Neuronal stem cell (in vitro differentiated cells): ENCODE measurements at regions not wholly inside any gene's neighbourhood (a gene's known extent, or its start where the extent isn't known, plus 50 kb on each side); places are given as distances from the start of the nearest gene placed in this dataset.

Experiments
- DNase-seq: peaks from one replicate; pipeline ENCODE4 v3.0.0-alpha.2; 2013; ENCODE audit warnings: low spot score
- H2AFZ ChIP-seq: one replicate; pipeline ENCODE4 v1.6.1; 2013; ENCODE audit warnings: mild to moderate bottlenecking, low read length, inconsistent platforms
- H2AK5ac ChIP-seq: 2 replicates; pipeline ENCODE4 v1.6.1; 2013; ENCODE audit warnings: low read depth, mild to moderate bottlenecking, inconsistent platforms, low read length, moderate library complexity, mixed read lengths
- H2BK120ac ChIP-seq: 2 replicates; pipeline ENCODE4 v1.6.1; 2013; ENCODE audit warnings: low read depth, mild to moderate bottlenecking, inconsistent platforms, low read length, moderate library complexity, mixed read lengths
- H2BK12ac ChIP-seq: one replicate; pipeline ENCODE4 v1.6.1; 2013; ENCODE audit warnings: low read length, inconsistent platforms
- H2BK15ac ChIP-seq: 2 replicates; pipeline ENCODE4 v1.6.1; 2013; ENCODE audit warnings: mild to moderate bottlenecking, low read length, inconsistent platforms, mixed read lengths
- H2BK5ac ChIP-seq: one replicate; pipeline ENCODE4 v1.6.1; 2013; ENCODE audit warnings: inconsistent platforms, mild to moderate bottlenecking, low read length, moderate library complexity
- H3K14ac ChIP-seq: one replicate; pipeline ENCODE4 v1.6.1; 2013; ENCODE audit warnings: low read length, inconsistent platforms
- H3K18ac ChIP-seq: 2 replicates; pipeline ENCODE4 v1.6.1; 2013; ENCODE audit warnings: low read length, inconsistent platforms
- H3K23ac ChIP-seq: 2 replicates; pipeline ENCODE4 v1.6.1; 2013; ENCODE audit warnings: low read depth, mild to moderate bottlenecking, mixed read lengths, low read length, inconsistent platforms; ENCODE audit not compliant: poor library complexity
- H3K27ac ChIP-seq: replicated peaks from 3 replicates; pipeline ENCODE4 v1.5.1; 2013; ENCODE audit warnings: low read length, inconsistent platforms
- H3K27me3 ChIP-seq, 3 experiments: 2 replicates each; pipeline ENCODE4 v1.6.1; 2013; ENCODE audit warnings: low read length in 3 of 3, mild to moderate bottlenecking in 2 of 3, inconsistent platforms in 1 of 3, low read depth in 1 of 3, mixed read lengths in 1 of 3, moderate library complexity in 1 of 3; ENCODE audit not compliant: control insufficient read depth in 3 of 3, insufficient read depth in 3 of 3
- H3K36me3 ChIP-seq, 2 donors: replicated peaks in 1 of 2; 2 replicates each; pipeline ENCODE4 v1.6.1; 2013; ENCODE audit warnings: low read length in 2 of 2; ENCODE audit not compliant: control insufficient read depth in 2 of 2, insufficient read depth in 2 of 2
- H3K4ac ChIP-seq: 2 replicates; pipeline ENCODE4 v1.6.1; 2013; ENCODE audit warnings: inconsistent platforms, mild to moderate bottlenecking, low read length, moderate library complexity
- H3K4me1 ChIP-seq, 2 donors: 1 replicate in 1 of 2; 2 replicates in 1 of 2; pipeline ENCODE4 v1.6.1; 2013; ENCODE audit warnings: low read length in 2 of 2, low read depth in 1 of 2; ENCODE audit not compliant: control insufficient read depth in 2 of 2, insufficient read depth in 1 of 2
- H3K4me2 ChIP-seq: one replicate; pipeline ENCODE4 v1.6.1; 2013; ENCODE audit warnings: mild to moderate bottlenecking, low read length, inconsistent platforms; ENCODE audit not compliant: insufficient read depth, poor library complexity, severe bottlenecking
- H3K4me3 ChIP-seq, 2 donors: 2 replicates each; pipeline ENCODE4 v1.5.1; 2013; ENCODE audit warnings: low read length in 2 of 2, mild to moderate bottlenecking in 2 of 2, inconsistent platforms in 1 of 2, moderate library complexity in 1 of 2
- H3K79me1 ChIP-seq: one replicate; pipeline ENCODE4 v1.6.1; 2013; ENCODE audit warnings: low read depth, mild to moderate bottlenecking, inconsistent platforms, low read length, moderate library complexity
- H3K9ac ChIP-seq: one replicate; pipeline ENCODE4 v1.6.1; 2013; ENCODE audit warnings: mild to moderate bottlenecking, low read depth, low read length, inconsistent platforms; ENCODE audit not compliant: poor library complexity
- H3K9me3 ChIP-seq, 2 donors: replicated peaks in 1 of 2; 2 replicates each; pipeline versions ENCODE3 to v1.6.1; 2013; ENCODE audit warnings: low read length in 2 of 2, mild to moderate bottlenecking in 2 of 2, inconsistent platforms in 1 of 2, low read depth in 1 of 2, mixed read lengths in 1 of 2, moderate library complexity in 1 of 2; ENCODE audit not compliant: control insufficient read depth in 2 of 2, insufficient read depth in 1 of 2
- H4K8ac ChIP-seq: one replicate; pipeline ENCODE4 v1.6.1; 2013; ENCODE audit warnings: low read depth, mild to moderate bottlenecking, inconsistent platforms, low read length, moderate library complexity
- H4K91ac ChIP-seq: one replicate; pipeline ENCODE4 v1.6.1; 2013; ENCODE audit warnings: low read length, low read depth, mild to moderate bottlenecking, inconsistent platforms; ENCODE audit not compliant: poor library complexity
- WGBS, 2 donors: extraction: QIAGEN DNeasy Blood & Tissue Kit; methylation state at CpG; one replicate each; pipeline ENCODE4 v1.1.7; 2013; ENCODE audit warnings: missing lambda C conversion rate in 2 of 2, mixed read lengths in 1 of 2; ENCODE audit not compliant: insufficient read length in 2 of 2, insufficient replicate concordance in 1 of 2; ENCODE audit errors: extremely low coverage in 2 of 2; 5-methylcytosine and 5-hydroxymethylcytosine counted together

DNA sequence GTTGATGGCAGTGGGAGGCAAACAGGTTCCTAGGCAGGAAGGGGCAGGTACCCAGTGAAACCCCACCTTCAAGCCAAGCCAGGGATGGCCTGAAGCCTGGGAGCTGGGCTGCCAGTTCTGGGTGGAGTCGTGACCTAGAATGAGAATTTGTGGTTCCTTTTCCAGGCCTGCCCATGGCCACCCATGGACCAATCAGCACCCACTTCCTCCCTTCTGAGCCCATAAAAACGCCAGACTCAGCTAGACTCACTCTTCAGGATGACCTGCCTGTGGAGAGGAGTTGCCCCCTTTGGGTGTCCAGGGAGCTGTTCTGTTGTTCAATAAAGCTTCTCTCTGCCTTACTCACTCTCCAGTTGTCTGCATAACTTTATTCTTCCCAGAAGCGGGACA lies 144.0 kb upstream of the MRPS30 start:
- Histone ChIP-seq H2BK12ac (no peak overlapping the region), H3K23ac (no peak overlapping the region), H2AFZ (no peak overlapping the region), H4K8ac (no peak overlapping the region), H2BK5ac (no peak overlapping the region), H3K27ac (no peak overlapping the region), H3K9ac (no peak overlapping the region), H3K14ac (peak overlapping the region; percentile 42), H3K79me1 (no peaks in the 10 kb centered on the region), H2BK15ac (no peak overlapping the region), H3K4me3 (no peak overlapping the region), H3K4me1 (peaks cover 2 to 8% of the 10 kb centered on the region in 2 donors), H2AK5ac (peak overlapping the region; percentile 8), H2BK120ac (no peak overlapping the region), H3K9me3 (peaks cover 0 to 6% of the 10 kb centered on the region in 2 donors), H4K91ac (no peak overlapping the region), H3K4ac (no peak overlapping the region), H3K4me2 (no peak overlapping the region), H3K27me3 (no peaks in the 10 kb centered on the region), H3K18ac (no peak overlapping the region), H3K36me3 (no peaks in the 10 kb centered on the region)
- no CpG with 5 or more reads among the region's 3 CpGs for WGBS, 2 donors
- no peak for DNase-seq

DNA sequence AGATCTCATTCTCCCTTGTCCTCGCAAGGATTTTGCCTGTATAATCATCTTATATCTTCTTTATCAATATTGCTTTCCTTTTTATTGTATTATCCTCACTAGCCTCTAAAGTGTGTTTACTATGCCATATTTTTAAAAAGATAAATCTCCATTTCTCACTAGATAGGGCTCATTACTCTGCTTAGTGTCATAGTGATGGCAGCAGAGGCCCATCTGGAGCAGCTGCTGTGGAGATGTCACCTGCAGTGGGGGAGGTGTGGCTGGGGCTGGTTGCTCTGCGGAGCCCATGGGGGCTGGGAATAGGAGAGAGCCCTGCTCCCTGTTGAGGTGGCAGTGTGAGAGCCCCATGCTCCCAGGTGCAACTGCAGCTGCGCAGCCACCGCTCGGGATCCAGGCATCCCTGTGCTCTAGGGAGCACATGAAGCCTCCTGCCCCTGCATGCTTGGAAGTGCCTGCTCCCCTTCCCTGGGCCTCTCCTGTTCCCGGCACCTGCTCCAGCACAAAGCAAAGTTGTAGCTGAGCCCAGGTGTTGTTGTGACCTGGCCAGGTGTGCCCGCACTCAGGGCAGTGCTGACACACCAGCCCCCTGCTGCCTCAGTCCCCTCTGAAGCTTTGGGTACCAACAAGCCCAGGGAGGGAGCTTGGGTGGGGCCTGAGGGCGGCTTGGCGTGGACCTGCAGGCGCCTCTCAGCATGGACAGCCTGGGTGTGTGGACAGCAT lies 144.6 kb upstream of the MRPS30 start:
- H3K18ac ChIP-seq: peak overlapping the region; percentile 83
- H3K9ac ChIP-seq: no peak overlapping the region
- H2BK5ac ChIP-seq: no peak overlapping the region
- DNase-seq: no peak
- H4K91ac ChIP-seq: no peak overlapping the region
- peak overlapping the region; percentile 8 for H2AK5ac ChIP-seq
- H2BK120ac ChIP-seq: no peak overlapping the region
- no peaks in the 10 kb centered on the region for H3K36me3 ChIP-seq
- H3K79me1 ChIP-seq: no peaks in the 10 kb centered on the region
- no peak overlapping the region for H3K4ac ChIP-seq
- no peak overlapping the region for H2BK12ac ChIP-seq
- peaks cover 2 to 11% of the 10 kb centered on the region in 2 donors for H3K4me1 ChIP-seq
- H3K14ac ChIP-seq: peak overlapping the region; percentile 42
- WGBS, 2 donors: no CpG with 5 or more reads among the region's 10 CpGs
- H3K27ac ChIP-seq: no peak overlapping the region
- no peak overlapping the region for H3K4me2 ChIP-seq
- no peak overlapping the region for H3K23ac ChIP-seq
- no peak overlapping the region for H4K8ac ChIP-seq
- no peak overlapping the region for H2AFZ ChIP-seq
- H3K4me3 ChIP-seq: no peak overlapping the region
- no peak overlapping the region for H2BK15ac ChIP-seq
- no peaks in the 10 kb centered on the region for H3K27me3 ChIP-seq
- peaks cover 0 to 6% of the 10 kb centered on the region in 2 donors for H3K9me3 ChIP-seq

GRCh38 chr5:44661851-44662250 lies 146.9 kb upstream of the MRPS30 start:
- H2AFZ ChIP-seq: no peak overlapping the region
- H3K9ac ChIP-seq: no peak overlapping the region
- no peak overlapping the region for H3K14ac ChIP-seq
- H3K4me2 ChIP-seq: no peak overlapping the region
- no peak overlapping the region for H3K23ac ChIP-seq
- no peaks in the 10 kb centered on the region for H3K79me1 ChIP-seq
- H3K4ac ChIP-seq: no peak overlapping the region
- no peaks in the 10 kb centered on the region for H3K36me3 ChIP-seq
- H3K27ac ChIP-seq: no peak overlapping the region
- H3K4me3 ChIP-seq: no peak overlapping the region
- H4K91ac ChIP-seq: no peak overlapping the region
- H3K9me3 ChIP-seq: peaks cover 2 to 19% of the 10 kb centered on the region in 2 donors
- WGBS, 2 donors: no CpG with 5 or more reads among the region's 1 CpG
- no peak overlapping the region for H2BK12ac ChIP-seq
- H2BK120ac ChIP-seq: no peak overlapping the region
- H4K8ac ChIP-seq: no peak overlapping the region
- no peak overlapping the region for H2AK5ac ChIP-seq
- H2BK5ac ChIP-seq: no peak overlapping the region
- H3K27me3 ChIP-seq: no peaks in the 10 kb centered on the region
- no peak overlapping the region for H3K18ac ChIP-seq
- no peak overlapping the region for H2BK15ac ChIP-seq
- DNase-seq: no peak
- H3K4me1 ChIP-seq: peaks cover 2 to 17% of the 10 kb centered on the region in 2 donors

DNA sequence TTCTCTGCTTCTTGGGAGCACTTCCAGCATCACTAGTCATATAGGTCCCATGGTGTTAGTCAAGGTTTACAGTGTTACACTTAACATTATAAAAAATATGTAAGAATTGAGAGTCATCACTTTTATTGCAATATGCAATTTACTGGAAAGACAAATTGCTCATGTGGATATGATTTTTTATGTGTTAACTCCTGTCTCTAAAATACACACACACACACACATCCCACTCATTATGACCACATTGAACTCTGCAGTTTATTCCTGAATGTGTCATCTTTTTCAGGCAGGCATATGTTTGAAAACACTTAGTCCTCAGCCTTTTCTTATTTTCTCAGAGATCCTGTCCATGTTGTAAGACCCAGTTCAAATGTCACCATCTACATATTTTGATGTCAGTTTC lies 148.5 kb upstream of the MRPS30 start:
- no peak overlapping the region for H3K4me3 ChIP-seq
- DNase-seq: no peak

More for the DNA sequence above, 148.5 kb upstream of the MRPS30 start:
- Histone ChIP-seq H3K4me1 (peaks cover 2 to 17% of the 10 kb centered on the region in 2 donors), H3K14ac (no peak overlapping the region), H2BK12ac (no peak overlapping the region), H4K8ac (no peak overlapping the region), H2AK5ac (no peak overlapping the region), H2BK120ac (no peak overlapping the region), H3K4me2 (no peak overlapping the region), H2BK5ac (no peak overlapping the region), H3K27me3 (no peaks in the 10 kb centered on the region), H3K79me1 (no peaks in the 10 kb centered on the region), H3K4ac (no peak overlapping the region), H3K9ac (no peak overlapping the region), H2AFZ (no peak overlapping the region), H3K23ac (no peak overlapping the region), H4K91ac (no peak overlapping the region), H3K36me3 (no peaks in the 10 kb centered on the region), H3K18ac (no peak overlapping the region), H3K9me3 (peaks cover 8 to 34% of the 10 kb centered on the region in 2 donors), H3K27ac (no peak overlapping the region), H2BK15ac (no peak overlapping the region)
